Duodenal mucosa (tissue), 2 donors: ENCODE measurements at regions not wholly inside any gene's neighbourhood (a gene's known extent, or its start where the extent isn't known, plus 50 kb on each side); places are given as distances from the start of the nearest gene placed in this dataset.
A peak's percentile ranks its signal among the peaks of the same experiment; 100 is the strongest.

Source experiments
- H3K27ac ChIP-seq: one replicate; pipeline ENCODE4 v1.7.0; 2013; ENCODE audit warnings: low read depth, low read length
- H3K27me3 ChIP-seq, 2 donors: one replicate each; pipeline ENCODE4 v1.7.0; 2013; ENCODE audit warnings: low read length in 2 of 2, control low read depth in 1 of 2; ENCODE audit not compliant: insufficient read depth in 2 of 2, control insufficient read depth in 1 of 2
- H3K36me3 ChIP-seq, 2 donors: one replicate each; pipeline ENCODE4 v1.7.0; 2013; ENCODE audit warnings: low read length in 2 of 2, control low read depth in 1 of 2; ENCODE audit not compliant: insufficient read depth in 2 of 2, control insufficient read depth in 1 of 2
- H3K4me1 ChIP-seq, 2 donors: one replicate each; pipeline ENCODE4 v1.7.0; 2013; ENCODE audit warnings: low read length in 2 of 2, control low read depth in 1 of 2; ENCODE audit not compliant: insufficient read depth in 2 of 2, control insufficient read depth in 1 of 2
- H3K4me3 ChIP-seq, 2 donors: one replicate each; pipeline ENCODE4 v1.7.0; 2013; ENCODE audit warnings: low read length in 2 of 2, low read depth in 1 of 2
- H3K9ac ChIP-seq, 2 donors: one replicate each; pipeline ENCODE4 v1.7.0; 2013; ENCODE audit warnings: low read length in 2 of 2, low read depth in 1 of 2
- H3K9me3 ChIP-seq, 2 donors: one replicate each; pipeline ENCODE4 v1.7.0; 2013; ENCODE audit warnings: low read length in 2 of 2, control low read depth in 1 of 2; ENCODE audit not compliant: control insufficient read depth in 1 of 2

- no peaks in the 10 kb centered on the region for H3K27me3 ChIP-seq
Measured at GRCh38 chr5:56598941-56599340, 216.4 kb upstream of the MAP3K1 start.

GRCh38 chr5:56596155-56596554, 219.2 kb upstream of the MAP3K1 start:
- Histone ChIP-seq H3K4me3 (no peak overlapping the region), H3K36me3 (no peaks in the 10 kb centered on the region), H3K9ac (no peak overlapping the region), H3K27ac (no peak overlapping the region), H3K9me3 (no peaks in the 10 kb centered on the region), H3K4me1 (no peaks in the 10 kb centered on the region), H3K27me3 (no peaks in the 10 kb centered on the region)

More at GRCh38 chr5:56598941-56599340, 216.4 kb upstream of the MAP3K1 start:
- H3K36me3 ChIP-seq = no peaks in the 10 kb centered on the region
- H3K4me1 ChIP-seq = no peaks in the 10 kb centered on the region
- no peak overlapping the region for H3K27ac ChIP-seq
- no peaks in the 10 kb centered on the region for H3K9me3 ChIP-seq
- no peak overlapping the region for H3K4me3 ChIP-seq
- no peak overlapping the region for H3K9ac ChIP-seq

GRCh38 chr5:56595566-56595965, 219.8 kb upstream of the MAP3K1 start:
- no peak overlapping the region for H3K9ac ChIP-seq
- H3K27ac ChIP-seq = no peak overlapping the region
- no peaks in the 10 kb centered on the region for H3K27me3 ChIP-seq
- no peaks in the 10 kb centered on the region for H3K36me3 ChIP-seq
- H3K4me1 ChIP-seq = no peaks in the 10 kb centered on the region
- no peak overlapping the region for H3K4me3 ChIP-seq
- no peaks in the 10 kb centered on the region for H3K9me3 ChIP-seq

- Histone ChIP-seq H3K36me3 (no peaks in the 10 kb centered on the region), H3K4me1 (peaks cover 0 to under 1% of the 10 kb centered on the region in 2 donors), H3K27ac (no peak overlapping the region)
Measured at GRCh38 chr5:56594792-56595191, 220.6 kb upstream of the MAP3K1 start.

GRCh38 chr5:56591081-56591480, 224.3 kb upstream of the MAP3K1 start:
- H3K27ac ChIP-seq = no peak overlapping the region
- no peaks in the 10 kb centered on the region for H3K9me3 ChIP-seq
- peaks cover 0 to 22% of the 10 kb centered on the region in 2 donors for H3K4me1 ChIP-seq
- H3K9ac ChIP-seq = no peak overlapping the region
- H3K36me3 ChIP-seq = no peaks in the 10 kb centered on the region
- no peak overlapping the region for H3K4me3 ChIP-seq
- no peaks in the 10 kb centered on the region for H3K27me3 ChIP-seq

More at GRCh38 chr5:56594792-56595191, 220.6 kb upstream of the MAP3K1 start:
- Histone ChIP-seq H3K9me3 (no peaks in the 10 kb centered on the region), H3K27me3 (no peaks in the 10 kb centered on the region), H3K9ac (no peak overlapping the region), H3K4me3 (no peak overlapping the region)

GRCh38 chr5:56589481-56589860, 225.9 kb upstream of the MAP3K1 start:
- Histone ChIP-seq H3K27ac (no peak overlapping the region), H3K4me3 (no peak overlapping the region), H3K27me3 (no peaks in the 10 kb centered on the region), H3K9ac (no peak overlapping the region), H3K9me3 (no peaks in the 10 kb centered on the region), H3K36me3 (no peaks in the 10 kb centered on the region), H3K4me1 (peaks cover 0 to 30% of the 10 kb centered on the region in 2 donors)

- Histone ChIP-seq H3K4me3 (no peak overlapping the region), H3K27me3 (no peaks in the 10 kb centered on the region), H3K9me3 (no peaks in the 10 kb centered on the region), H3K27ac (no peak overlapping the region), H3K36me3 (no peaks in the 10 kb centered on the region), H3K4me1 (peaks cover 0 to 30% of the 10 kb centered on the region in 2 donors), H3K9ac (no peak overlapping the region)
Measured at GRCh38 chr5:56588636-56589480, 226.5 kb upstream of the MAP3K1 start.

- no peaks in the 10 kb centered on the region for H3K27me3 ChIP-seq
- H3K27ac ChIP-seq = no peak overlapping the region
- H3K4me3 ChIP-seq = no peak overlapping the region
- H3K4me1 ChIP-seq = peaks cover 0 to 30% of the 10 kb centered on the region in 2 donors
- H3K36me3 ChIP-seq = no peaks in the 10 kb centered on the region
- H3K9me3 ChIP-seq = no peaks in the 10 kb centered on the region
- H3K9ac ChIP-seq = no peak overlapping the region
Measured at GRCh38 chr5:56588131-56588487, 227.2 kb upstream of the MAP3K1 start.

GRCh38 chr5:56587381-56588130, 227.8 kb upstream of the MAP3K1 start:
- Histone ChIP-seq H3K27me3 (no peaks in the 10 kb centered on the region), H3K9me3 (no peaks in the 10 kb centered on the region), H3K4me1 (peaks cover 0 to 30% of the 10 kb centered on the region in 2 donors), H3K4me3 (no peak overlapping the region), H3K27ac (no peak overlapping the region), H3K36me3 (no peaks in the 10 kb centered on the region), H3K9ac (no peak overlapping the region)

GRCh38 chr5:56585999-56586691, 229.2 kb upstream of the MAP3K1 start:
- Histone ChIP-seq H3K4me1 (peaks cover 0 to 30% of the 10 kb centered on the region in 2 donors), H3K9ac (no peak overlapping the region), H3K9me3 (no peaks in the 10 kb centered on the region), H3K27me3 (no peaks in the 10 kb centered on the region), H3K27ac (no peak overlapping the region), H3K4me3 (peak overlapping the region in 1 of 2 donors; percentile 16), H3K36me3 (no peaks in the 10 kb centered on the region)
